Hematopoietic multipotent progenitor cell treated with erythropoietin and hydrocortisone succinate and interleukin-3 and kit ligand, for 15 days (in vitro differentiated cells): ENCODE measurements at regions not wholly inside any gene's neighbourhood (a gene's known extent, or its start where the extent isn't known, plus 50 kb on each side); places are given as distances from the start of the nearest gene placed in this dataset.
"Not testable (repeated sequence)": the region's sequence is repeated elsewhere in the genome, so short reads cannot be mapped to it uniquely, and the experiment has no call there.

ENCODE experiments used
- DNase-seq: peaks from one replicate; pipeline ENCODE4 v3.0.0-alpha.2; 2015; ENCODE audit warnings: low spot score

DNA sequence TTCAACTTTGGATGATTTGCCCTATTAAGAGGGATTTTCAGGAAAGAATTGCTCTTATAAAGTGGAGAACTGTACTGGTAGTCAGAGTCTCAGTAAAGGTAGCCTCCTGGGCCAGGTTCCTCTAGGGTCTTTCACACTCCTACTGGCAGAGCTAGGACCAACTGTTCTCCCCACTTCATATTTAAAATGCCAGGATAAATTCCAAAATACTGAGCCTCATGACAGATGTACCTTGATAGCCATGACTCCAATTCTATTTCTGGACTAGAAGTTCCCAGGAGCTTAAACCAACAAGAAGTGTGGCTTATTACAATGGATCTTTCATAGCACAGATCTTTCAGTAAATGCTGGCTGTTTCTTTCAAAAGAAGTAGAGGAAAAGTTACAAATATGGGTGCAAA, 126.5 kb downstream of the C12orf75 start:
- DNase-seq = no peak

DNA sequence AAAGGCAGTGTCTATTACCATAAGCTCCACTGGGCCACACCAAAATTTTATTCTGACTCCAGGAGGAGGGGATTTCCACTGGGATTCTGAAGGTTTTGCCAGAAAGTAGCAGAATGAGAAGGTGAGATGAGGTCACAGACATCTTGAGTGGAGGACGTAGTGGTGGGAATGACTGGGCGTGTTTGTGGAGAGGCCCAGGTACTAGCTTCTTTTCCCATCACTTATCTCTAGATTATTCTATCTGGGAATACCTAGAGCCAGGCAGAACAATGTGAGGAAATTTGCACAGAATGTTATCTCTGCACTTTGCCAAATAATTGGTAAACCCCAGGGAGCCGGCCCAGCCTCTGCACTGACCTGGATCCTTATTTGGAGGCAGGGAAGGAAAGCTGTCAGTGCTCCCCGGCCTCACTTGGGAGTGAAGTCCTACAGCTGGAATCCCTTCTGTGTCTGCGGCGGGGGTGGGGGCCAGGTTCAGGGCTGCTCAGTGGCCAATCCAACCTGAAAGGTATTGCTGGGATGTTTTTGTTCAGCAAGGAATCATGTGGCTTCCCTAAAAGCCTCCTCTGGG, 129.4 kb downstream of the C12orf75 start:
- no peak for DNase-seq

DNA sequence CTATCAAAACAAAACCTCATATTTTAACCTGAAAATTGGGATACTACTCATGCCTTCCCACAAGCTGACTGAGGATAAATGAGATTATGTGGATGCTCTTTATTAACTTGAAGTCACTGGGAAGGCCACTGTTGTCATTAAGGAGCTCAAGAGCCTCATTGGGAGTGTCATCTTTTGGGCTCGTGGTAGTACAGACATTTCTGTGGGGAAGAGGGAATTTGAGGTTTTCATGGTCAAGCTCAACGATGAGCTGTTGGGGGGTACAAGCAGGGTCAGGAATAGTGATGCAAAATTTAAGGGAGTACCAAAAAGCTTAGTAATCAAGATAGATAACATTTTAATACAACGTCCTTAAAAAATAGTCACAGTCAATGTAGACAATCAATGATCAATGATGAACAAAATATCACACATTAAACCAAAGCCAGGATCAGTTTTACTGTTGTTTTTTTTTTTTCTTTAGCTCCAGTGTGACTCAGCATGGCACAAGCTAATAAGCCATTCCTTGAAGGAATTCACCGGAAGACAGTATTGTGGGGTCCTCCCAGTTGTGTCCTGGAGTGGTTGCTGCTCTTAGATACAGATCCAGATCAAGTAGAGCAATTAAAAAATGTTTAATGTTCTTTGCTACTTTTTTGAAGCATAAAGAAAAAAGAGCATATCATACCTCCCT, 130.9 kb downstream of the C12orf75 start:
- DNase-seq = no peak

DNA sequence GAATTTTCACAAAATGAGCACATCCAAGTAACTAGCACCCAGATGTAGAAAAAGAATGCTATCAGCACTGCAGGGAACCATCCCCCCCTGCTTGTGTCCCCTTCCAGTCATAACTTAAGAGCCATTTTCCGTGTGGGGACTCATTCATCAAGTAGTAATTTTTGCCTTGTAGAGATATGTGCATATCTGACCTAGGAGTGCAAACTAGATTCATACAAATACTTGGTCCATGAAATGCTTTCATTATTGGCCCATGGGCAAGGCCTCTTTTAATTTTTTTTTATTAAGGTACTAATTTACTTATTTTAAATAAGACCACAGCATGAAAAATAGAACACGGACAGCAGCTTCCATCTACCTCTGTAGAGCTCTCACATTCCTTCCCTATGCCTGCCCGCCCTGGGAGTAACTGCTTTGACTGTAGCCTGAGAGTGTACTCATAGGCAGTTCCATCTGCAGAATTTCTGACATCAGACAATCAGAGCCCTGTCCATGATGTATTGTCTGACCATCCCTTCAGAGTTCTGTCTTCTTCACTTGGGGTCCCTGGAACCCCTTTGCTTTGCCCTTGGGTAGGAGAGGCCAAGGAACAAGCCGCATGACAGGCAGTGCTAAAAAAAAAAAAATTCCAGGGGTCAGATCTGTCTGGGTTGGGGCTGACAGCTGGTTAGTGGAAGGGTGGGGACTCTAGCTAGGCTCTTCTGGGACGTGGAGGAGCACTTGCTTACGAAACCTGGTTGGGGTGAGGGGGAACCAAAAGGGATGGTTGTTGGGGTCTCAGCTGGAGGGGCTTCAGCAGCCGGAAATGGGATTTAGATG, 131.7 kb downstream of the C12orf75 start:
- DNase-seq = no peak

DNA sequence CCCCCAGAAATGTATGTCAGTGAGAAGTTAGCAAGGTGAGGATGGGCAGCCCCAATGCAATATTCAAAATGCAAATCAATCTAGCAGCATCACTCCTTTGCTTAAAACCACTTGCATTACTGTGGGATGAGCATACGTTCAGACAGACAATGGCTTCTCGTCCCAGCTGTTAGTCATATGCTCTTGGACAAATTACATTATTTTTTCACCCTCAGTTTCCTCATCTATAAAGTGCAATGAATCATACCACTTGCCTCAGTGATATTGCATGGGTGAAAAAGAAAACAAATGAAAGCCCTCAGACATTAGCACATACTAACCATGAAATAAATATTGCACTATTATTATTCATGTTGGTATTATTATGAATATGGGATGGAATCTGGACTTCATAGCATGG, 132.3 kb downstream of the C12orf75 start:
- DNase-seq = no peak

DNA sequence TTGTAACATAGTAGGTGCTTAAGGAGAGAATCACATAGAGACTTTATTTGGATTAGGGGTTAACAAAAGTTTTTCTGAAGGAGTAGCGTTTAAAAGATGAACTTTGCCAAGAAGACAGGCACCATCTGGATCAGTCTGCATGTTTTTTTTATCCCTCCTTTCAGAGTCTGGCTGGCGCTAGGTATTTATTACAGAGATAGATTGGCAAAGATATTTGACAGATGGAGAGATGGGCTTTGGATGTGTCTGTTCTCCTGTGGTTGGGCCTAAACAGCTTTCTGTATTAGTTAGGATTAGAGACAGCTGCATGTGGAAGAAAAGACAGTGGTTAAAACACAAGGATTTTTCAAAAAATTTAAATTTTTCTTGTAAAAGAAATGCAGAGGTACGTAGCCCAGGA, 133.9 kb downstream of the C12orf75 start:
- no peak for DNase-seq

DNA sequence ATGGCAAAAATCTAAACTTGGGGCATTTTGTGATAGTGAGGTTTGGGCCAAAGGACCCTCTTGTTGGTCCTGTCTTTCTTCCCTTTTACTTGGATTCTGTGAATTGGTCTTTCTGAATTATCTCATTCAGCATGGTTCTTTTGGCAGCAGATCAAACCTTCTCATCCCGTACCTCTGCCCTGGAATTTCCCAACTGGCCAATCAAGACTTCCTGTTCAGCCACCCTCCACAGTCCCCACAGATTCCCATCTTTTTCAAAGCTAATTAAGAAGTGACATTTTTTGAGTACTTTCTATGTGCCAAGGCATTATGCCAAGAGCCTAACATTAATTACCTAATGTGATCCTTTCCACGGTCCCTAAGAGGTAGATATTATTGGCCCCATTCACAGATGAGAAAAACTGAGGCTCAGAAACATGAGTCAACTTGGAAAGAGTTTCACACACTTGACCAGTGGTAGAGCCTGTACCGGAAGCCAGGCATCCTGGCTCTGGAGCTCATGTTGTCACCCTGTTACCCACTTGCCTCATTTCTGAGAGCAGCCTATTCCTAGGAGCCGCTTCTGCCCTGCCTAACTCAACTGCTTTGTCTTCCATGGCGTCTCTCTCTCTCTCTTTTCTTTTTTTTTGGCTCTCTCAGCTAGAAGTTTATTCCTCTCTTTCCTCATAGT, 135.9 kb downstream of the C12orf75 start:
- no peak for DNase-seq

DNA sequence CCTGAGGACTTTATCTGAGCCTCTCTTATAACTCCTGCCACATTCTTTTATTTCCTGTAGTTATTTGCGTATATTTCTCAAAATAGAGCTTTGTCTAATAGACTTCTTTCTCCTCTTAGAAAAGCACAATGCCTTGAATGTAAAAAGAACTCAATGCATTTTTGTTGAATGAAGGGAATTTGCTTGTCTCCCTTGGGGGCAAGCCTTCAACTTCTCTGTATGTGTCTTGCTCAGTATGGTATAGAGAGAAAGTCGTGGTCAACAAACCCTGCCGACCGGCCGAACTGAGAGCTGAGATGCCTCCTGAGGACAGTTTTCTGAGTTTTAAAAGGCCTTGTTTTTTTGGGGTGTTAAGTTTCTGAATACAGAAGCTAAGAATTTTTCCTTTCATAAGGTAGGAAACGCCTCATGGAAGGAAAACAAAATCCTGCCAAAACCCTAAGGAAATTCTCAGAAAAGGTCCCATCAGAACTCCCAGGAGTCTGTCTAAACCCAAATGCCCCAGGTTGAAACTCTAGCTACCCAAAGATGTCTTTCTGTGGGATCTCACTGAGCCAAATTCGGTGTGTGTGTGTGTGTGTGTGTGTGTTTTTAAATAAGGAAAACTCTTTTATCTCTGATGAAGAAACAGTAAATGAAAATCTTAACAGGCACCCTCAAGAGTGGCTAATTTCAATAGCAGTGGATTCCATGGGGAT, 136.6 kb downstream of the C12orf75 start:
- no peak for DNase-seq

DNA sequence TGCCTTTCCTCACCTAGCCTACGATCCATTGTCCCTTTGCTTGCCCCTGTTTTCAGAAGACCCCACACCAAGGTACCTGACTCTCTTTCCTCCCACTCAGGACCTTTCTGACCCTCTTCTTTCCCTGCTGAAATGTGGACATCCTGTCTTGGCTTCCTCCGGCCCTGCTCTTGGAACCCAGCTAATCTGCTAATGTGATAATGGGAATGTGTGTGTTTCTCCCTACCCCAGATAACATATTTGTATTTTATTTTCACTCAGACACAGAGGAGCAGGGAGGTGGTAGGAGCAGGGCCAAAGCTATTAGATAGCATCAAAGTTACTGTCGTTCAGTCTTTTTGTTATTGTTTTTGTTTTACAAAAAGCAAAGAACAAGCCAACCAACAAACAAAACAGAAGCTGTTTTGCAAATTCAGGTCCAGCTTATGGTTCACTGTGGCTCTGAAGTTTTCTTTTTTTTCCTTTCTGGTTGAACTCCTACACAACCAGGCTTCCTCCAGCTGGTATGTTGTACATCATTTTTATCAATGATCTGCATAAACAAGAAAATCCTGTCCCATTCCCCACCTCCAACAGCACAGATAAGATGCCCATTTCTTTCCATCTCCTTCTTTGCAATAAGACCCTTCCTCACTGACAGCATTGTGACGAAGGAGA, 137.3 kb downstream of the C12orf75 start:
- DNase-seq = no peak

DNA sequence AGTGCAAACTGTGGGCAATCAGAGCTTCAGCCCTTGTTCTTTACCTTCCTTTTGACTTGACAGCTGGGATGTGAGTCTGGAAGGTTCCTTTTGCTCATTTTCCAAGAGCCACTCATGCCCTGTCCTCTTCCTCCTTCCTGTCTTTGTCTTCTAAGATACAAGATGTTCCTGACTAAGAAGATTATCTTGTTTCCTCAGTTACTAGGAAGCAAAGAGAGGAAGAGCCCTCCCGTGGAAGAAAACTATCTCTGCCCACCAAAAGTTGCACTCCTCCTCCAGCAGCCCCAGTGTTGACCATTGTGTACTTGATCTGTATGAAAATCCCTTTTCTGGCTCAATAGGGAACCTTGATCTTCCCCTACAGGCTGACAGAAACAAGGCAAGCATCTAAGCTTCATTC, 138.0 kb downstream of the C12orf75 start:
- no peak for DNase-seq

DNA sequence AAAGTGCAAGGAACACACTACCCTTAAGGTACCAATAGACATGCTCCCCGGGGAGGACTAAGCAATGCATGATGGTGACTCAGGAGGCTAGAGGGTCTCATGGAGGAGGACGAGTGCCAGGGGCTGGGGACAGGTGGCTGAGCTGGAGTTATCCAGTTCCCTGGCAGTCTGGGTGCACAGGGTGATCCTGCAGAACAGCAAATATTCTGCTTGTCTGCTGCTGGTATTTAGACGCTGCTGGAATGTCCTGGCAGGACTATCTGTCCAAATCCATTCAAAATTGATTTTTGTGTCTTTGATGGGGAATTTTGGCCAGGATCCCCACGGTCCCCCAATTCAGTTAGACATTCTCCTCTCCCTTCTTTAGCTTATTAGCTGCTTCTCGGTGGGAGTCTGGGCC, 138.7 kb downstream of the C12orf75 start:
- DNase-seq = no peak

DNA sequence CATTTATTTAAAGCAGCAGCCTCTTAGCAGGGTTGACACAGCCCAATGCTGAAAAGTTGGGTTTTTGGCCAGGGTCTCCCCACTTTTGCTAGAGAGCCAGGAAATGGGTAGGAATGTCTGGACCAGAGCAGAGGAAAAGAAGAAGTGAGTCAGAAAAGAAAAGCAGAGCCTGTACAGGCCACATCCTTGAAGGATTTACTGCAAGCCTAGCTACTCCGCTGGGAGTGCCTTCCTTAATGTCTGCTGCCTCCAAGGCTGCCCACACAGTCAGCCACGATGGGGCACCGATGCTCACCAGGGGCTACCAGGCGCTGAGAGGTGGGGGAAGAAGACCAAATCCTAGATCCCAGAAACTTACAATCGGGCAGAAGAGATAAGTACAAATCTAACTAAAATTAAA, 139.2 kb downstream of the C12orf75 start:
- no peak for DNase-seq

DNA sequence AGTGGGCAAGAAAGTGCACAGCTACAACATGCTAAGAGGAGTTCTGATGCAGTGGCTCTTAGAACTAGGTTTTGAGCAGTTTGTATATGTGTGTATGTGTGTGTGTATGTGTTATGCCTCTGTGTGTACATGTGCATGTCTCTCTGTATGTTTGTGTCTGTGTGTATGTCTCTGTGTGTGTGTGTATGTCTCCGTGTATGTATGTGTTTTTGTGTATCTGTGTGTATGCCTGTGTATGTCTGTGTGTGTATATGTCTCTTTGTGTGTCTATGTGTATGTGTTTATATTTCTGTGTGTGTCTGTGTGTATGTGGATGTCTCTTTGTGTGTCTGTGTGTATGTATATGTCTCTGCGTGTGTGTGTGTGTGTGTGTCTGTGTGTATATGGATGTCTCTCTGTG, 139.6 kb downstream of the C12orf75 start:
- DNase-seq = no peak

DNA sequence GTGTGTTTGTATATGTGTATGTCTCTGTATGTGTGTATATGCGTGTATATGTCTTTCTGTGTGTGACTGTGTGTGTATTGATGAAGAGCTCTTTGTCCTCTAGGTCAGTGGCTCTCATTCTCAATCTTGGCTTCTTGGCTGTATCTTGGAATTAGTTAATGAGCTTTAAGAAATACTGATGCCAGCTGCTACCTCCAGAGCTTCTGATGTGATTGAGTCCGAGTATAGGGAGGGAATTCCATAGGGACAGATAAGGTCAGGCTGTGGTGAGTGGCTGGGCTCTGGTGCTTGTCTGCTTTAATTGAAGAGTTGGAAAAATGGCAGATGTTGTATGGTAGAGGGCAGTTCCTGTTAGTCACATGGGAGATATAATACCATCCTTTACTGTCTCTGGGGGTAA, 140.1 kb downstream of the C12orf75 start:
- no peak for DNase-seq

DNA sequence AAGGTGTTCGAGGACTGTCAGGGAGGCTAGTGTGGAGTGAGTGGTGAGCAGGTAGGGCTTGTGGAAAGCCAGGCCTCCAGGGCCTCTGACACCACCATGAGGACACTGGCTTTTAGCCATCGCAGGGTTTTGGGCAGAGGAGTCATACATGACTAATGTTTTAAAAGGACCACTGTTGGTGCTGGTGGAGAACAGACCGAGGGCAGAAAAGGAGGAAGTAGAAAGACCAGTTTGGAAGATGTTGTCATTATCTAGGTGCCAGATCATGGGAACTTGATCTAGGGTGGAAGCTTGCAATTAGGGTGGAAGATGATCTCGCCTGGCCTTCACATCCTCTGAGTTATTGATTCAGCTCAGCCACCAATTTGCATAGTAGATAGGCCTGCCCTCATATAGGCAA, 144.2 kb downstream of the C12orf75 start:
- no peak for DNase-seq

DNA sequence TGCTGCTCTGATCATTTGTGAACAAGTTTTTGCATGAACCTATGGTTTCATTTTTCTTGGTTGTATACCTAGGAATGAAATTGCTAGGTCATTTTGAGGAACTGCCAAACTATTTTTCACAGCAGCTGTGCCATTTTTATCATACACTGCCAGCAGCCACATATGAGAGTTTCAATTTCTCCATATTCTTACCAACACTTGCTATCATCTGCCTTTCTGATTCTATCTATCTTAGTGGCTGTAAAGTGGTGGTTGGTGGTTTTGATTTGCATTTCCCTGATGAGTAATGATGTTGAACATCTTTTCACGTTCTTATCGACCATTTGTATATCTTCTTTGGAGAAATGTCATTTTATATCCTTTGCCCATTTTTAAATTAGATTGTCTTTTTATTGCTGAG, 146.1 kb downstream of the C12orf75 start:
- DNase-seq = no peak

DNA sequence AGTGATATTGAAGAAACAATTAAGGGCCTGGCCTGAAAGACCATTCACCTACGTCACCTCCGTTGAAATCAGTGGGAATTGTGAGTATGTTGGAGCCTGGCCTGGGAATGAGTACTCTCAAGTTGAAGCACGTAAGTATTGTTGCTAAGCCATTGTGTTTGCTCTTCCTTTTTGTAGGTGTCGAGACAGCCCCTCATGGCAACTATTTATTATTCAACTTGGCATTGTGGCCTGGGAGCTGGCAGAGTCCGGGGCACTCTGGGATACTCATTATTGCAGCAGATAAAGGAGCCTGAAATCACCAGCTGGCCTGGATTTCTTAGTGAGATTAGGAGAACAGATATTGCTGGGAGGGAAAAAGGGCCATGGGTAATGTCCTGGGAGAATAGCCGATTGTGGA, 147.4 kb downstream of the C12orf75 start:
- DNase-seq = no peak

DNA sequence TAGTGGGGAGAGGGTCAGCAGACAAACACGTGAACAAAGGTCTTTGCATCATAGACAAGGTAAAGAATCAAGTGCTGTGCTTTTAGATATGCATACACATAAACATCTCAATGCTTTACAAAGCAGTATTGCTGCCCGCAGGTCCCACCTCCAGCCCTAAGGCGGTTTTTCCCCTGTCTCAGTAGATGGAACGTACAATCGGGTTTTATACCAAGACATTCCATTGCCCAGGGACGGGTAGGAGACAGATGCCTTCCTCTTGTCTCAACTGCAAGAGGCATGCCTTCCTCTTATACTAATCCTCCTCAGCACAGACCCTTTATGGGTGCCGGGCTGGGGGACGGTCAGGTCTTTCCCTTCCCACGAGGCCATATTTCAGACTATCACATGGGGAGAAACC, 148.3 kb downstream of the C12orf75 start:
- DNase-seq = not testable (repeated sequence)

DNA sequence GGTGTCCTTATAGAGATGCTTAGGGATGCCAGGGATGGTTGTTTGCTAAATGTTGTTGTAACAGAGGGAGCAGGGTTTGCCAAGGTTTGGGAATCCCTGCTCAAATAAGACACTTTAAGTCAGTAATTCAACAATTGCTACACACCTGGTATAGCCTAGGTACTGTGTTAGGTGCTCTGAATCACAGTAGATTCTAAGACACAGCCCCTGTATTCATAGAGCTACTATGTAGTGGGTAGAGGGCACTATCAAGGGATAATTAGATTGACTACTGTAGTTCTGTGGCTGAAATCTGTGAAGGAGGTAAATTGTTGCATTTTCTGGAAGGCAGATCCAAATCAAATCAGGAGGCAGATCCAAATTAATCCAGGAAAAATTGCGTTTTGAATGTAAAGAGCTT, 149.2 kb downstream of the C12orf75 start:
- DNase-seq = no peak

DNA sequence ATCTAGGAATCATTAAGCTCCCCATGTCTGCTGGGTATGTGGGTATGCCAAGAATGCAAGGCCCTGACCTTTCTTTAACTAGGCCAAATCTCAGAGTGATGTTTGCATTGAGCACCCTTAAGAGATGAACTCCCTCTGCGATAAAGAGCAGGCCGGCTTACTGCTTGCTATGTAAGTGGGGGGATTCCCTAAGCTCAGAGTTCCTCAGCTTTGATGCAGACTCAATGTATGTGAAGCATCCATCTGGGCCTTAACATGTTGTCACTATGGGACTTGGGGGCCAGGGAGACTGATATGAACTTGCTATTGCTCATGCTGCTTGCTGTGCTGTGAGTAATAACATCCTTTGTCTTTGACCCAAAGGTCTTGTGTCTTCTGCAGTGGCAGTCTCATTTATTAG, 149.7 kb downstream of the C12orf75 start:
- DNase-seq = no peak

DNA sequence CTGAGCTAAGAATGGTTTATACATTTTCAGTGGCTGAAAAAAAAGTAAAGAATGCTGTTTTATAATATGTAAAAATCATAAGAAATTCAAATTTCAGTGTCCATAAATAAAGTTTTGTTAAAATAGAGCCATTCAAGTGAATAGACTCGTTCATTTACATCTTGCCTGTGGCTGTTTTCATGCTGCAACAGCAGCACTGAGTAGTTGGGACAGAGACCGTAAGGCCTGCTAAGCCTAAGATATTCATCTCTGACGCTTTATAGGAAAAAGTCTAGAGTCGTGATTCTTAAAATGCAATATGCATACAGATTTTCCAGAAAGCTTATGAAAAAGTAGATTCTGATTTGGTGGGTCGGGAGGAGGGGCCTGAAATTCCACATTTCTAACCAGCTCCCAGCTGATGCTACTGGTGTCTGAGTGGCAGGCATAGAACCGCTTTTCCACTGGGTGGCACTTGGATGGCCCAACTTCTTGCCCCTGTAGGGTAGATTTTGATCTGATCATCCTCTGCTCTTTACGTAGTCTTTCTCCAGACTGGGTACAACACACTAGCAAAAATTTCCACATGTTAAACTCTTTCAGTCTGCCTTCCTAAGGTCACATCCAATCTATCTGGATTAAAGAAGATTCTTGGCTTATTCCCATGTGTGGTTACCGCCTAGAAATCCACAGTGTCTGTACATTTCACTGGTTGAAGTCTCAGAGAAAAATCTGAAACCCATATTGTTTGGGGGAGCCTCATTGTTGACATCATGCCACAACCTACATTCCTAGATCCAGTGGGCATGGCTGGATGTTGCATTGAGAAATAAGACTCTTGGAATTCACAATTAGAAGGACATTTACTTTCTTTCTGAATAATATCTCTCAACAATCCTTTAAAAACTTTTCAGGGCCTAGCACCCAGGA, 151.2 kb downstream of the C12orf75 start:
- DNase-seq = no peak
